ENCODE measurements at regions not wholly inside any gene's neighbourhood (a gene's known extent, or its start where the extent isn't known, plus 50 kb on each side); places are given as distances from the start of the nearest gene placed in this dataset.
"Not testable (repeated sequence)": the region's sequence is repeated elsewhere in the genome, so short reads cannot be mapped to it uniquely, and the experiment has no call there.

DNA sequence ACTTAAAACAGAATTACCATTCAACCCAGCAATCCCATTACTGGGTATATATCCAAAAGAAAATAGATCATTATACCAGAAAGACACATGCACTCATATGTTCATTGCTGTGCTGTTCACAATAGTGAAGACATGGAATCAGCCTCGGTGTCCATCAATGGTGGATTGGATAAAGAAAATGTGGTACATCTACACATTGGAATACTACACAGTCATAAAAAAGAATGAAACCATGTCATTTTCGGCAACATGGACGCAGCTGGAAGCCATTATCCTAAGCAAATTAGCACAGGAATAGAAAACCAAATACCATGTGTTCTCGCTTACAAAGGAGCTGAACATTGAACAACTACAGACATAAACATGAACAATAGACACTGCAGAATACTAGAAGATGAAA lies 244.8 kb upstream of the PROX1 start:
- DNase-seq = no peak

DNA sequence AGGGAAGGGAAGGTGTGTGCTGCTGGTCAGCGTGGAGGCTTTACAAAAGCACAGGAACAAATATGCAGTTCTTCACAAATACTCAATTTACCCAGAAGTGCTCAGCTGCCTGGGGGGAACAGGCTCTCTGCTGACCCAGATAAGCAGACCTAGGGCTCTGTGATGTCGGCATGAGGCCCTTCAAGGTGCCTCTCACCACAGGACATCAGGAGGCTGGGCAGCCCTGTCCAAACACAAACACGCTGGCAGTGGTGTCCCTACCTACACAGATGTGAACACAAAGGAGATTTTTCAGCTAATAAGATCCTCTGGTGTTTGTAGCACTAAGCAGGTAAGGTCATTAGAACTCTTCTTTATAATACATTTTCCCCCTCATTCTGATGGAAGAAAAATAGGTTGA lies 243.0 kb upstream of the PROX1 start:
- no peak for DNase-seq

DNA sequence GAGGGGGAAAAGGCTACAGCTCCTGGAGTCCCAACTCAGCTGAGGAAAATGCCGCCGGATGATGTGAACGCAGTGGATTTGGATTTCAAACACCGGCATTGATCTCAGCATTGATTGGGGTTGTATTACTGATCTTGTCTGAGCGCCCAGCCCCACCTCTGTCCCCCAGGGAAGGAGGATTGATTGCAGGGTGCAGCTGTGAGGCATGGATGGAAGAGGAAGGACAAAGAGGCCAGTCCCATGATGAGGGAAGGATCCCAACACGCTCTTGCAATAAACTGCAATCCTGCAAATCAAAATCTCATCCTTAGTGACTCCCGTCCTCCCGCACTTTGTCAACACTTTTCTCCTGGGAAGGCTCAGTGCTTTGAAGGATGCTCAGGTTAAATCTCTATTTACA lies 242.3 kb upstream of the PROX1 start:
- DNase-seq = no peak

DNA sequence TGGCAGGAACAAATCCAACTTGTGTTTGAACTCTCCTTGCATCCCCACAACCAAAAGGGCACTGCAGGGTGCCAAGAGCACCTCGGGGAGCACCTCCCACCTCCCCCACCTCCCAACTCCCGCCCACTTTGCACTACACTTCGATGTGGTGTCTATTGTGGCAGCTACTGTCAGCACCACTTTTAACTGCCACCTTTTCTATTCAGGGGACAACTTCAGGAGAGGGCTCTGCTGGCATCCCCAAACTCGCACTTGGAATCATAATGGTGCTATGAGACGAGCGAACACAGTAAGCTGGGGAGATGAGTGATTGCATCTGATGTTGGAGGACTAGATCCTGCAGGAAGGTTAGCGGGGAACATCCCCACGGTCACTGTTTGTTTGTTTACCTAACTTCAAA lies 238.2 kb upstream of the PROX1 start:
- no peak for DNase-seq

DNA sequence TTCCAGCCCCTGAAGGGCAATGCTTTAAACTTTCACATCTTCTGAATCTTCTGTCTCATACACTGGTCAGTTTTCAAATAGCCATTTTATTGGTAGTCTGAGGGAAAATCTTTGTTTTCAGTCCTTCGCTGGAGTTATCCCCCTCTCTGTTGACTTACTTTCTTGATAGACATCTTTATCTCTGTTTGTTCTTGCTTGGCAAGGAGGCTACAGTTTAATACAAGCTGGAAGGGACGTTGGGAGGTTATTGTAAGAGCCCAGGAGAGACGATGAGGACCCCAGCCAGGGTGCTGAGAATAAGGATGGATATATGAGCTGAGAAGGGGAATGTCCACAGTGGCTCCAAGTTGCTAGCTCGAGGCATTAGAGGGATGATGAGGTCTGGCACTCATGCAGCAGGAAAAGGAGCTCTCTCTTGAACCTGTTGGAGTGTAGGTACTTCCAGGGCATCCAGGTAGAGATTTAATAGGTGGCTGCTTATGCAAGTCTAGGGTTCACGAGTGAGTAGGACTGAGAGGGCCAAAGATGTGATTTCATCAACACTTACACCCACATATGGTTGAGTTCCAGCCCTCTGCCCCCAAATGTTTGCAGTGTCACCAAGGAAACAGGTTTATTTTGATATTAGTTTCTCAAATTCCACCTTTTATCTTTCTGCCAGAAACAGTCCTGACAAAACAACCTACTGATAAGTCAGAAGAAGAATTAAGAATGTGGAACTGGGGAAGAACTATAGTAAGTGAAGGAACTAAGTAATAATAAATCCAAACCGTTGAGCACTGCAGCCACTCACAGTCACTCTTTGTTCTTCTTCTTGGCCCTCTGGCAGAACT lies 237.3 kb upstream of the PROX1 start:
- DNase-seq = no peak

DNA sequence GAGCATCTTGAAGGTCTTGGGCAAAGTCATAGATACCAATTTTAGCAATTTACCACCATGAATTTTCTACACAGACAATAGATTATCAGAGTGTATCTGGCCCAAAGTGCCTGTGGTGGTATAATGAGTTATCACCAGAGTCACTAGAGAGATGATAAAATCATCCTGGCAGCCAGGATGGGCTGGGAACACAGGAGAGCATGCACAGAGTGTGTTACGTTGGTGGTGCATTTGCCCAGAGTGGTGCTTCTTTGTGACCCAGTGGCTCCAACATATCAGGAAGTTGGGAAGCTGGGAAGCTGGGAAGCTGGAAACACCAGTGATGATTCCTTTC lies 236.7 kb upstream of the PROX1 start:
- DNase-seq = no peak

DNA sequence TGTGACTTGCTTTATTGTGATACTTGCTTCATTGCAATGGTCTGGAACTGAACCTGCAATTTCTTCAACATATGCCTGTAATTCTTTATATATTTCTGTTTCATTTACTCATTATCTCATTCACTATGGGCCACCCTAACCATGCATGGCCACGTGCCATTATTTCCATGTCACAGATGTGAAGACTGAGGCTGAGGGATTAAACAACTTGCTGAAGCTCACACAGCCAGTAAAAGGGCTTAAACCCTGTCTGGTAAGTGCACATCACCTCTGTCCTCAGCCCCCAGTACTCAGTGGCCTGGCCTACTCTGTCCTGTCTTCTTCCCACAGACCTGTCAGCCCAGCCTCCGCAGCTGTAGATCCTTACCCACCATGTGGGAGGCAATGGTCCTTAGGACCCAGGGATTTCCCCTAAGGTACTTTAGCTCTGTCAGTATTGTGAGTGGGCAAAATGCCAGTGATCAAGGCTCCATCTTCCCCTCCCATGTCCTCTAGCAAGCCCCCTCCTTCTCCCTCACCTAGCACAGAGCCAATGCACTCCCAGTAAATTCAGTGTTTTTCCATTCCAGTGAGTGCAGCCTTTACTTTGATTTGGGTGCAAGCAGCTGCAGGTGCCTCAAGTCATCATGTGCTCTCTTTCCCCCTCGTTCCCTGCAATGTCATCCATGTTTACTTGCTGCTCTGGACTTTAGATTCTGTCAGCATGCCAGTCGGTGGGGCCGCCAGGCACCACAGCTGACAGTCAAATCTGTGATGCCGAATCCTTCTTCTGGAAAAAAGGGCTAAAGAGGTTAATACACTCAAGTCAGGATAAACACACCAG lies 228.2 kb upstream of the PROX1 start:
- DNase-seq = no peak

DNA sequence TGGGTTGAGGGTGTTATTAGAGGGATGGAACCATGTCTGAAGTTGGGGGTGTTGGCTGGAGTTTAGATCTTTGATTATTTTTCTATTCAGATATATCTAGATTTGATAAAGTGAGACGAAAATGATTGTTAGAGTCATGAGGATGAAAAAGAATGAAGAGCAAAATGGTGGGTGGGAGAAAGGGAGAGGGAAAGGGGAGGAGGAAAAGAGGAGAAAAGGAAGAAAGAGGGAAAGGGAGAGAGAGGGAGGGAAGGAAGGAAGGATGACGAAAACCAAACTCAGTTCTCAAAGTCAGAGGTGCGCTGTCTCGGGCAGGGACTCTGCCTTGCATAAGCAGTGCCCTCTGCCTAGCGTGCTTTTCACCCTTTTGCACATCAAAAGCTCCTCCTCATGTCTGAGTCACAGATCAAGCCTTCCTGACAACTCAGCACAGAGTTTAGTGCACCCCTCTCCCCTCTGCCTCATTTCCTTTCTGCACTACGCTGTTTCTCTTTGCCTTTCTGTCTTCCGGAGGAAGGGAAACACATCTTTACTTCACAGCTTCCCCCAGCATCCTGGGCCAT lies 225.8 kb upstream of the PROX1 start:
- DNase-seq = no peak

DNA sequence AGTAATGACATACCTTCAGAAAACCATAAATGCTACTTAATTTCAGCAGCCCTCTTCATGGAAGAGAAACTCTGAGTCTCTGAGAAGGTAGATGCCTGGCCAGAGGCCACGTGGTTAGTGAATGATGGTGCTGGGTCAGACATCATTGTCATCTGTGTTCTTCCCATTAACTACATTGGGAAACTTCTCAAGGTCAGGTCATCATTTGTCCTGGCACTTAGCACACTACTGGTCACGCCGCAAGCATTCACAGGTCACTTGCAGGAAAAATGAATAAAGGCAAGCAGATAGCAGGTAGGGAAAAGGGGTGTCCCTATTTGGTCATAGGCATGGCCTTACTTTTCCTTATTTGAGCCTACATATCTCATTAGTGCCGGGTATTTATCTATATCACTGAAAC lies 220.1 kb upstream of the PROX1 start:
- DNase-seq = no peak

DNA sequence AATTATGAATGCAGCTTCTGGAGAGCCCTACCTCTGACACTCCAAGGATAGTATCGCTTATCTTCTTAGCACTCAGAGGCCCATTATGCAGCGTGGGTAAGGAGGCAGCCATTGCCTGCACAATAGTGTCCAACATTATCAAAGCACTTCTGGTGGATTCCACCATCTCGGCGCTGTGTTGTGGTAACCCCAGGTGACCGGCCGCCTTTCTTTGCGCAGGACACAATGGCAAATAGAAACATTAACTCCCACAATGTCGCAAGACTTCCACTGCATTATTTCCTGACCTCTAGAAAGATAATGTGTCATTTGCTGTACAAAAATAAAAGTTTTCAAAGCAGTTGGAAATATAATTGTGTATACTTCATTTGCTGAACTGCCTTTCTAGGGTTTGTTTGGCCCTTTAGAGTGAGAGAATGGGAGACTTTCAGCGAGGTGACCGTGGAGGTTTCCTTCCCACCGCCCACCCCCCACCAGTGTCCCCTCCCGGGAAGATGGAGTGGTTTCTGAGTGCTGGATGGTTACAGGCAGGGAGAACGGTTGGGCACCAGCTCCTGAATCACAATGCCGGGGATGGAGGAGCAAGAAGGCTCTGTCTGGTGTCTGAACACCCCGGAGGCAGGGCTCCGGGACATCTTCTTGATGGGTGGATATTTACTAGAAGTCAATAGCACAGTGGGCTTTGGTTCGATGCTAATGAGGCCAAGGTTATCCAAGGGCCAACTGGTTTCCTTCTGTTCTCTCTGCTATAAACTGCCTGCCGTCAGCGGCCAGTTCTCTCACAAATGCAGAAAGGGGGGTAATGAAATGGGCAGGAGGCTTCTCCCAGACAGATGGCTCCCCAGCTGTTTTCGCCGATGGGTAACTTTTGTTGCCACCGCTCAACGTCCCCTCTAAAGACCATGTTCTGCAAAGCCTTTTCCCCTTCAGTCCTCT lies 215.4 kb upstream of the PROX1 start:
- no peak for DNase-seq

DNA sequence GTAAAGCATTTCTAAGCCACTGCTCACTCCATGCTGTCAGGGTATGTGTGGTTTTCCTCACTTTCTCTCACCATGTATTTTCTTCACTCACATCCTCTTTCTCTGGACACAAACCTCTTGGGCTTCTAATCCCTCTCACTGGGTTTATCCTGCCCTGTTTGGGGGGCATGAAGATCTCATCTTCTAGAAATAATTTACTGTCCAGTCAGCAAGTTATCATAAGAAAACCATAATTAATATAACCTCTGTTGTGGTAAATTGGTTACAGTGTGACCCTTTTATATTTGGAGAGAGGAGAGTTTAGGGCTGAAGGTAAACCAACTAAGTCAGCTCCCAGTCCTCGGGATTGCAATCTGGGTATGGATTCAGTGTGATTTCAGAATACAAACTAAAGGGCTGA lies 213.8 kb upstream of the PROX1 start:
- no peak for DNase-seq

DNA sequence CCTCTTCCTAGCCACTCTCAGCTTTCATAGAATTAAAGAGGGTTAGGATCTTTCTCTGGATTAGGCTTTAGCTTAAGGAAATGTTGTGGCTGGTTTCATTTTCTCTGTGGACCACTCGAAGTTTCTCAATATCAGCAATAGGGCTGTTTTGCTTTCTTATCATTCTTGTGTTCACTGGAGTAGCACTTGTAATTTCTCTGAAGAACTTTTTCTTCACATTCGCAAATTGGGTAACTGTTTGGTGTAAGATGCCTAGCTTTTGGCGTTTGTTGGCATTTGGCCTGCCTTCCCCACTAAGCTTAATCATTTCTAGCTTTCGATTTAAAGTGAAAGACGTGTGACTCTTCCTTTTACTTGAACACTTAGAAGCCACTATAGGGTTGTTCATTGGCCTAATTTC lies 210.8 kb upstream of the PROX1 start:
- no peak for DNase-seq

DNA sequence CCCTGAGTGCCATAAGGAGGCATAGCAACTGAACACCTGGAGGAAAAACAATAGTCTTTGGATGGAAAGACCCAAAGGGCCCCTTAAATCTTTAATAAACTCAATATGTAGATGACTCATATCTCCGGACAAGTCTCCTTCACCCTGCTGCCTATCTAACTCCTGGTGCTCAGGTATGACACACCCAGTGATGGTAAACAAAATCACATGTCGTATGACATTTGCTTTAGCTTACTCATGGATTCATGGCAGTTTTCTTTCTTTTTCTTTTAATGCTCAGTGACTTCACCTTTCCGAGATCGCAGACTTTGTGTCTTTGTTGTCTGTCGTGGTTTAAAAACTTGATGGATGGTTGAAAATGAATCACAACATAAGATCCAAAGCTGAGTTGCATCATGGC lies 208.5 kb upstream of the PROX1 start:
- no peak for DNase-seq

DNA sequence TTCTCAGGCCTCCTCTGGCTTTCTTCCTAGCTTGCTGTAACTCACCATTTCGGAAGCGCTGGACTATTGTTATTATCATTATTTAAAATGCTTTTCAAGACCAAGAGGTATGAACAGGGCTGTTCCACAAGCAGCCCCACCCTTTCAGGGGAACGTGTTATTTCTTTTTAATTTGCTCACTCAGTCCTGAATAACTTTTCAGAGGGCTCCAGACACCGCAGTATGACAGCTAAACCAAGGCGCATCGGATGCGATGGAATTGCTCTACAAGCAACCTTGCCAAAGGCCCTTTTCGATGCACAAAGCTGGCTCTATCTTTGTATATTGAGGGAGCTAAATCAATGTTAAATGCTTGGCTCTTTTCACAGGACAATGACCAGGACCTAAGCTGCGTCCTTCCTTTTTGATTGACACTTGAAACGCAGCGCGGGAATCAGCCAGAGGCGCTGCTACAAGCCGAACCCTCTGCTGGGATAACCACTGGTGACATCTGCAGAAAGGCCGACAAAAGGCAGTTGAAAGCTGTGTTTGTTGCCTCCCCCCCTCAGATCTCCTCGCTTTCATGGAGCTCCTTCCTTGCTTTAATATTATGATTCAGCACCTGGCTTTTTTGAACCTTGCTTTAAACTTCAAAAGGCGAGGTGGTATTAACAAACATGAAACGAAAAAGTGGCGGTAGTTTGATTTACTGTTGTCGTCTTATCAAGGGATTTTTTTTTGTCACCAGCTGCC lies 204.7 kb upstream of the PROX1 start:
- no peak for DNase-seq

DNA sequence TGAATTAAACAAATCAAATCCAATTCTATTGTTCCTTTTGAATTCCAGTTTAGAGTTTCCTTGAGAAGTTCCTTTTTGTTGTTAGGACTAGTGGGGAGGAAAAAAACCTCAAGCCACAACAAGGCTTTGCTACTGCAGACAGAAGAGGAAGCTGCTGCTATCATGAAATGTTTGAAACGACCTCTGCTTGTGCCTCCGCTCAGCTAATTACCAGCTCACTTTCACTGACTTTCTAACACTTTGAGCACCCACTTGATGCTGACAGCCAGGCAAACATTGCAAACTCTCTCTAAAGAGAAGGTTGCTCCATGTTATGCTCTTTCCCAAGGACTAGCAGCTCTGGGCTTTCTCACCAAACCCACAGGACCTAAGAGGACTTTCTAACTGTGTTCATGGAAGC lies 203.9 kb upstream of the PROX1 start:
- DNase-seq = no peak

DNA sequence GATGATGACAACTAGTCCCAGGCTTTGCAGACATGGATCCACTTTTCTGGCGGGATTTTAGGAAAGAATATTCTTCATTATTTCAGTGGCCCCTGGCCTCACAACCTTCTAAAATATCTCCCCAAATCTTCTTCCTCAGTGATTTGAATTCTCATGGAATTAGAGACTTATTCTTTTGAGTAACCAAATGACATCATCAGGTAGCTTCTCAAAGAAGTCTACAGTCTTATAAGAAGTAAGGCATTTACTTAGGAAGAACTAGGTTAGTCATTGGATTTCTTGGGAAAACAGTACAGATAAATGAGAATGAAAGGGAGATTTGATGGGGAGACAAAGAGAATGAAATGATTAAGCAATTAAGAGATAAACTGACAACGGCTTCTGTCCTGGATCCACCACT lies 201.1 kb upstream of the PROX1 start:
- DNase-seq = no peak

DNA sequence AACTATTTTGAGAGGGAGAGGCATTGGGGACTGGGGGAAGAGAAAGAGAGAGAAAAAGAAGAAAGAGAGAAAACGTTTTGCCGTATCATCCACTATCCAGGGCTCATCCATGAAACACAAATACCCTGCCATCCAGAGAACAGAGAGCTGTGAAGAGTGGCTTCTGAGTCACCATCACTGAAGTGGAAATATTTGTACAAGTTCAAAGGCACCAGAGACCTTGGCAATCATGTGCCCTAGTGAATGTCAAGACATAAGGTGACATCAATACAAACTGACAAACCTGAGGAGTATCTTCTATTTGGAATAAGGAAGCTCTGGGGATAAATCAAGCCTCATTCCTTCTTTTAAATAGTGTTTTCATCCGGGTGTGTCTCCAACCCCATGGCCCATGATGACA lies 197.2 kb upstream of the PROX1 start:
- DNase-seq = no peak

DNA sequence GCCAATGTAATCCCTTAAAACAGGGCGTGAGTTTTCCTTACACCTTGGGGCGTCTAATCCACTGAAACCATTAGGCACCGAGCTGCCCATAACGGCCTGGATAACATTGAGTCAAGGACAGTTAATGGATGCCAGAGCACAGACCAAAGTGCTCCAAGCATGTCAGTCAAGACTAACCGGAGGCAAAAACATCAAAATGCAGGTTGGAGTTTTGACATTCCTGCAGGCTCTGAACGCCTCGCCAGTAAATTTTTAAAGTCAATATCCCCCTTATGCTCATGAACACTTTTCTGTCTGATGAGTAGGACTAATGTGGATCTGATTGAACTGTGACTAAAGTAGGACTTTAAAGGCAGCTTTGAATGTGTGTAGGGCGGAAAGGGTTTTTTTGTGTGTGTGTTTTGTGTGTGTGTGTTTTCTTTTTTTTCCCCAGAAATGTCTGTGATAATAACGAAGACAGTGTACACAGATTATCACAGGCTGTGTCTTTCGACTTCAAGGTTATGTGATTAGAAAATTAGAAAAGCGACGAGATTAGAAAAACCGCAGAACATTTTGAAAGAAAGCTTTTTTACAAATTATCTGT lies 194.2 kb upstream of the PROX1 start:
- DNase-seq = no peak

DNA sequence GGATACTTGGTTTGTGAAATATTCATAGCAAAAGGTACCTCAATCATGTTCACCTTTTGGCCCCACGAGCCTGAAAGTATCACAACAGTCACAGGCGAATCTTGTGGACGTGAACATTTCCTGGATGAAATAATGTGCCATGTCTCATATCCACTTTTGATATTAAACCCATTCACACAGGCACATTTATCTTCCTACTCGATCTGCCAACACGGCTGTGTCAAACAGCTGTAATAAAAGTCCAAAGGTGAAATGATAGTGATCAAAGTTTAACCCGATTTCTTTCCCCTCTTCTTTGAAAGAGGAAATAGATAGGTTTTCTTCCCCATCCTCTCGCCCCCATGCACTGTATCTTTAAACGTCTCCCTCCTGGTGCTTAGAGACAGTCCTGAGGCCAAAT lies 191.2 kb upstream of the PROX1 start:
- DNase-seq = no peak

DNA sequence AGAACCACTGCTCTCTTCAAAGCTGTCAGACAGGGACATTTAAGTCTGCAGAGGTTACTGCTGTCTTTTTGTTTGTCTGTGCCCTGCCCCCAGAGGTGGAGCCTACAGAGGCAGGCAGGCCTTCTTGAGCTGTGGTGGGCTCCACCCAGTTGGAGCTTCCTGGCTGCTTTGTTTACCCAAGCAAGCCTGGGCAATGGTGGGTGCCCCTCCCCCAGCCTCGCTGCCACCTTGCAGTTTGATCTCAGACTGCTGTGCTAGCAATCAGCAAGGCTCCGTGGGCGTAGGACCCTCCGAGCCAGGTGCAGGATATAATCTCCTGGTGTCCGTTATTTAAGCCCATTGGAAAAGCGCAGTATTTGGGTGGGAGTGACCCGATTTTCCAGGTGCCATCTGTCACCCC lies 179.5 kb upstream of the PROX1 start:
- not testable (repeated sequence) for DNase-seq

DNA sequence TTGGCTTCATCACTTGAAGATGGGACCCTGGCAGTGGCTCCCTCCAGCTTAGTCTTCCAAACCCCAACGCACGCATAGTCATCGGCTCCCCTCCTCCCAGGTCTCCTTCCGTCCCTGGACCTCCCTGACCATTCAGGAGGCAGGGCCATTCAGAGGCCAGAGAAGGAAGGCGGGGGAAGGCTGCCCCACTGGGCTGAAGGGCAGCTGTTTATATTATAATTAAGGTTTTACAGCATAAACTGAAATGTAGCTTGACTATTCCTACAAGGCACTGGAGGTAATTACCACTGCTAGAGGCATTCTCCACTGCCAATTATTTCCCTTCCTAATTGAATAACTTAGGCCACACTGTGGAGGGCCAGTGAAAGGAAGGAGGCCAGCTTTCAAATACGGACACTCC lies 170.6 kb upstream of the PROX1 start:
- no peak for DNase-seq

Data from T1000 (cell line).